ENCODE measurements at regions not wholly inside any gene's neighbourhood (a gene's known extent, or its start where the extent isn't known, plus 50 kb on each side); places are given as distances from the start of the nearest gene placed in this dataset.

DNA sequence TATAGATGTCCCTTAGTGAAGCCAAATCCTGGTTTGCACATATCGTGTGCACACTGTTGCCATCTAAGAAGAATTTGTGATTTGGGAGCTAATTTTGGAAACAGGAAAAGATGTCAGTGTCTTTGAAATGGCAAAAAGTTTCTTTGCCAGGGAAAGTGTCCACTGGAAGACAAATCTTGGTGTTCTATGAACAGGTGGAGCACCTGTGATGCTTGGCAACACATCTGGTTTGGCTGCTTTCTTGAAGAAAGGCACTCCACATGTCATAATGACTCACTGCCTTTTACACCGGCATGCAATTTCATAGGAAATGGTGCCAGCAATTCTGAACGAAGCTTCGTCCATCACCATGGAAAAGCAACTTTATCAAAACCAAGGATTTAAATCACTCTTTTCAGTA is 1040.0 kb upstream of the MAP3K7 start:
- DNase-seq (ENCODE audit: low spot score) = no peak
- in situ Hi-C loops (cut with HindIII; ENCODE audit: low sequenced_read_pairs) = no loop called here

DNA sequence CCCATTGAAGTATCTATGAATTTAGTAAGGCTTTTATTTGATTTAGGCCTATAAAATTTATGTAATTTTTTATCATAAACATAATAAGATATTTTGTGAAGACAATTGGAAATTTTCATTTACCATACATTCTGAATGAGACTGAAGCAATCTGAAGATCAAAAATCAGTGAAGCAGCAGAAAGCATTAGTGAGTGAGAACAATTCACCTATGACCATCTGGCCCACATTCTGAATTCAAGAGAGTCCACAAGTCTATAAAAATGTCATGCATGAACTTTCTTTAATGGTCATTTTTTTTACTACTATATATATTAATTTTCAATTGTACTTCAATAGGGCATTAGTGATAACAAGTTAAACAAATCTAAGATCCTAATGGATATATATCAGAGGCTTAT is 1026.6 kb upstream of the MAP3K7 start:
- in situ Hi-C loops (cut with HindIII; ENCODE audit: low sequenced_read_pairs) = no loop called here
- peak; percentile 87 for DNase-seq (ENCODE audit: low spot score)

DNA sequence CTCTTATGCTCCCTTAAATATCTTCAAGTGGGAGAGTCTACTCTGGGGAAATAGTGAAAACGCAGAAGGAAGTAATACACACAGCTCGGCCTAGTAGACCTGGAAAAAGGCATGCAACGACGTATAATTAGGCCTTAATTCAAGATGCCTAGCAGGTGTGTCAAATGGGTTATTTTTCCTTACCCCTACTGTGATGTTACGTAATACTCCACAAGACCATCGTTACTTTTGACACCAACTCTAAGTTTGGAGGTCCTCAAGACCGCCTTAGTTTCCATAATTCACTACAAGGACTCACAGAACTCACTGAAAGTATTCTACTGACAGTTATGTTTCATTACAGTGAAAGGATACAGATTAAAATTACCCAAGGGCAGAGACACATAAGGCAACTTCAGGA is 1024.3 kb upstream of the MAP3K7 start:
- DNase-seq (ENCODE audit: low spot score) = no peak
- in situ Hi-C loops (cut with HindIII; ENCODE audit: low sequenced_read_pairs) = no loop called here

DNA sequence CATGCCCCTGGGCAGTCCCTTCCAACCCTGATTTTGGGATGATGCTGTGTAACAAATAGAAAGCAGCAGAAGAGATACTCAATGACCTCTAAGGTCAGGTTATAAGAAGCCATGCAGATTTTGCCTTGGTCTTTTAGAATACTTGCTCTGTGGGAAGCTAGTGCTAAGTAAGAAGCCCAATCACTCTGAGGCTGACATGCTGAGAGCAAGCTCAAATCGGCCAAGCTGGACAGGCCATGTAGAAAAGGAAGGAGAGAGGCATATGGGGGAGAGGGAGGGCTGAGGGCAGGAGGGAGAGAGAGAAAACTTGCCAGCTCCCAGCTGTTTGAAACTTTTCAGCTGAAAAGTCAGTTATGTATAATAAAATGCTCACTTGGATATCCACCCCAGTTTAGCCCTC is 1021.6 kb upstream of the MAP3K7 start:
- no peak for DNase-seq (ENCODE audit: low spot score)
- in situ Hi-C loops (cut with HindIII; ENCODE audit: low sequenced_read_pairs) = no loop called here

DNA sequence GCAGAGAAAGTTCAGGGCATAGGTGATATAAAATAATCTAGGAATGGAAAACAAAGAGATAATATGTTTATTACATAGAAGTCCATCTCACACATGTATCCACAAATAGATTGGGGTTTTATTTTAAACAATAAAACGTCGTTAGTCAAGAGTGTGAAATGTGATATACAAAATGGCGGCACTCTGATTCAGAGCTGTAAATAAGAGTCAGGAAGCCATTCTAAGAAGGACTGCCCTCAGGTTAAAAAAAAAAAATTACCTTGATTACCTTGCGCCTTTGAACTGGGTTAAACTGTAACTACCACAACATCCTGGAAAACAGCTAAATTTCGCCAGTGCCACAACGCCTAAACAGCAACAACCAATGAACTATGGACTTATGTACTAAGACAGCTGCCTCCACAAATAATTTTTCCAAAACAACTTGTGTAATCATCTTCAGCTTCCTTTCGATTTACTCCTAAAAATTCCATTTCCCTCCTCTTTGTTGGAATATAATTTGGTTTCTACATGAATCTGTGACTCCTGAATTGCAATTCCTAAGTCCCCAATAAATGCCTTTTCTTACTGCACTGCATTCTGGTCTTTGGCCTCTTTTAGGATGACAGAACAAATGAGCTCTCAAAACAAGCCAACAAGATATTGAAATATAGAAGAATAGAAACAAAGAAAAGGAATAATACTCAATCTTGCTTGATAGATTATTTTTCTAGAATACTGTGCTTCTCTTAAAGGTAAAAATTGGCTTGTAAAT is 1019.5 kb upstream of the MAP3K7 start:
- no peak for DNase-seq (ENCODE audit: low spot score)
- in situ Hi-C loops (cut with HindIII; ENCODE audit: low sequenced_read_pairs) = no loop called here

DNA sequence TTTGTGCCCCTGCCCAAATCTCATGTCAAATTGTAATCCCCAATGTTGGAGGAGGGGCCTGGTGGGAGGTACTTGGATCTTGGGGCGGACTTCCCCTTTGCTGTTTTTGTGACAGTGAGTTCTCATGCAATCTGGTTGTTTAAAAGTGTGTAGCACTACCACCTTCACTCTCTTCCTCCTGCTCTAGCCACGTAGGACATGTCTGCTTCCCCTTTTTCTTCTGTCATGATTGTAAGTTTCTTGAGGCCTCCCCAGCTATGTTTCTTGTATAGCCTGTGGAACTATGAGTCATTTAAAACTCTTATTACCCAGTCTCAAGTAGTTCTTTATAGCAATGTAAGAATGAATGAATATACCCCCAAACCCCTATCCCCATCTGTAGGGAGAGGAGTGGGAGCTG is 1013.7 kb upstream of the MAP3K7 start:
- no peak for DNase-seq (ENCODE audit: low spot score)
- in situ Hi-C loops (cut with HindIII; ENCODE audit: low sequenced_read_pairs) = no loop called here

DNA sequence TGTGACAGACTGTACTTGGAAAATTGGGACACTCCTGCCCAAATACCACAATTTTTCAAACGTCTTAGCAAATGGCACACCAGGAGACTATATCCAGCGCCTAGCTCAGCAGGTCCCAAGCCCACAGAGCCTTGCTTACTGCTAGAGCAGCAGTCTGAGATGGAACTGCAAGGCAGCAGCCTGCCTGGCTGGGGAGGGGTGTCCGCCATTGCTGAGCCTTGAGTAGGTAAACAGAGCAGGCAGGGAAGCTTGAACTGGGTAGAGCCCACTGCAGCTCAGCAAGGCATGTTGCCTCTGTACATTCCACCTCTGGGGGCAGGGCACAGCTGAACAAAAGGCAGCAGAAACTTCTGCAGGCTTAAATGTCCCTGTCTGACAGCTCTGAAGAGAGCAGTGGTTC is 1003.3 kb upstream of the MAP3K7 start:
- DNase-seq (ENCODE audit: low spot score) = no peak
- in situ Hi-C loops (cut with HindIII; ENCODE audit: low sequenced_read_pairs) = no loop called here

DNA sequence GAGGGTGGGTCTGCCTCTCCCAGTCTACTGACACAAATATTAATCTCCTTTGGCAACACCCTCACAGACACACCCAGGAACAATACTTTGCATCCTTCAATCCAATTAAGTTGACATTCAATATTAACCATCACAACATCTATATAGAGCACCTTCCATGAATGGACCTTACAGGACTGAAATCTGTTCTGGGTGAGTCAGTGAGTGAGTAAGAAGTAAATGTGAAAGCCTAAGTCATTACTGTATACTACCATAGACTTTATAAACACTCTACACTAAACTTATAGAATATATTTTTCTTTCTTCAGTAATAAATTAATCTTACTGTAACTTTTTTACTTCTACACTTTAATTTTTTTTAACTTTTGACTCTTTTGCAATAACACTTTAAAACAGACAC is 993.8 kb upstream of the MAP3K7 start:
- in situ Hi-C loops (cut with HindIII; ENCODE audit: low sequenced_read_pairs) = no loop called here

DNA sequence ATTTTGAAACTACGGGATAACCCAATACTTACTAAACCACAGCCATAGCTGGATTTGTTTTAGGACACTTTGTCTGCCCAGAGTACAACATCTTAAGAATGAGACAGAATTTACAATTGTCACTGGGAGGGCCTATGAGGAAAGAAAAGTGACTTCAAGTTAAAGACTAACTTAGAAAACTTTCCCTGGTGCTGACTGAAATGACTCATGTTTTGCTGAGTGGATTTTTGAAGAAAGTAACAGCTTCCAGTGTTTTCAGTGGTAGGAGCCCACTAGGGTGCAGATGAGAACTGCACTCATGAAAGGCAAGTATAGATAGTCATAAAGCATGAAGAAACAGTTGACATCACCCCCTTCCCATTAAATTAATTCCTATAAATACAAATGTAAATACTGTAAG is 988.2 kb upstream of the MAP3K7 start:
- no peak for DNase-seq (ENCODE audit: low spot score)

More for the DNA sequence above, 993.8 kb upstream of the MAP3K7 start:
- DNase-seq (ENCODE audit: low spot score) = no peak

DNA sequence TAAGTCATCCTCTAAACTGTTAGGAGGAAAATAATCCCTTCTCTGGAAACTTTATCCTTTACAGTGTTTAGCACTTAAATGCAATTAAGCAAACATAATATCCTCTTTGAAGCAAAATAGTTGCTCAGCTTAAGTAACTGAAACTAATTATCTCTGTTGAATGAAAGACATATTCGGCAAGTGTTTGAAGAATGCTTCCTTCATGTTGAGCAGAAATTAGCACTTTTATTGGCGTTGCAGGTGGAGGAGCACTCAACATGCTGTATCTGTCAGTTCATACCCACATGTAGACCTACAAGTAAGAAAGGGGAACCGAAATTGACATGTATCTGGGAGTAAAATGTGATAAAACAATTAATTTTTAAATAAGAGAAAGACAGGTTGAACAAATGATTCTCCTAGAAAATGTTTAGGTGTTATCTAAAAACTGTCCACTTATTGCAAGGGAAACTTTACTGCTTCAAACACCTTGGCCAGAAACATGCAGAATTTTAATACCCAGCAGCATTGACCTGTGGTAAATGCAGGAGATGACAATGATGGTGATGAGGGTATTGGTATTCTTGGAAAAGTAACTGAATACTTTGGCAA is 987.0 kb upstream of the MAP3K7 start:
- in situ Hi-C loops (cut with HindIII; ENCODE audit: low sequenced_read_pairs) = no loop called here
- no peak for DNase-seq (ENCODE audit: low spot score)

More for the DNA sequence above, 988.2 kb upstream of the MAP3K7 start:
- in situ Hi-C loops (cut with HindIII; ENCODE audit: low sequenced_read_pairs) = no loop called here

DNA sequence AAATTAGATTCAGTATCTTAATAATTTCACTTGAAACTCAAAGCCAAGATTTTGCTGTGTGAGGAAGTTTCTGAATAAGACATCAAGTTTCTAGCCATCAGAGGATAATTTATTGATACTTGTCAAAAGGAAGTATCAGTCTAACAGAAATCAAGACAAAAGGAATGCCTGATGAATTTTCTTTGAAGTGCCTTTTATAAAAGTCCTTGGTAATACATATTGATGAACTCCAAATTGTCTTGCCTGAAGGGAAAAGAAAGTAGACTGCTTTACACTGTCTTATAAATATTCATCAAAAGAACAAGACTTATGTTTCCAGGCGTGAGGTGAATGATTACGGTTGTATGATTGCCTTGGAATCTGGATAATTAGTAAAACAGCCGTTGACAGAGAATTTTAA is 986.0 kb upstream of the MAP3K7 start:
- in situ Hi-C loops (cut with HindIII; ENCODE audit: low sequenced_read_pairs) = no loop called here
- no peak for DNase-seq (ENCODE audit: low spot score)

DNA sequence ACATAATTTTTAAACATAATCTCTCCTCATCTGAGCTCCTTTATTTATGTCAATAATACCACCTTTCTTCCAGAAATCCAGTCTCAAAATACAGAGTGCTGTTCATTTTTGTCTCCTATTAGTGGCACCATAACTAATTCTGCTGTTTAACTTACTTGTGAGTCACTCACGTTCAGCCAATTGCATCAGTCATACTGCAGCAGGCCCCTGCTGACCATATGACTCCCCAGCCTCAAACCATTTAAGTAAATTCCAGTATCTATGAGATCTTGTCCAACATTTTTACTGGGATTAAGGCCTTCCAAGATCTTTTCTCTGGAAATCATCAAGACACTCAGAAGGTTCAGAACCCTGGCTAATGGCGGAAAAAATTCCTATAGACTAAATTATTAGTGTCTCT is 982.2 kb upstream of the MAP3K7 start:
- no peak for DNase-seq (ENCODE audit: low spot score)
- in situ Hi-C loops (cut with HindIII; ENCODE audit: low sequenced_read_pairs) = no loop called here

DNA sequence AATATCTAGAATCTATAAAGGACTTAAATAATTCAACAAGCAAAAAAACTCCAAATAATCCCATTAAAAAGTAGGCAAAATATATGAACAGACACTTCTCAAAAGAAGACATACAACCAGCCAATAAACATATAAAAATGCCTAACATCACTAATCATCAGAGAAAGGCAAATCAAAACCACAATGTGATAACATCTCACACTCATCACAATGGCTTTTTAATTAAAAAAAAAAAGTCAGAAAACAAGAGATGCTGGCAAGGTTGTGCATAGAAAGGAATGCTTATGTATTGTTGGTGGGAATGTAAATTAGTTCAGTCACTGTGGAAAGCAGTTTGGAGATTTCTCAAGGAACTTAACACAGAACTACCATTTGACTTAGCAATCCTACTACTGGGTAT is 979.6 kb upstream of the MAP3K7 start:
- in situ Hi-C loops (cut with HindIII; ENCODE audit: low sequenced_read_pairs) = no loop called here
- DNase-seq (ENCODE audit: low spot score) = no peak

DNA sequence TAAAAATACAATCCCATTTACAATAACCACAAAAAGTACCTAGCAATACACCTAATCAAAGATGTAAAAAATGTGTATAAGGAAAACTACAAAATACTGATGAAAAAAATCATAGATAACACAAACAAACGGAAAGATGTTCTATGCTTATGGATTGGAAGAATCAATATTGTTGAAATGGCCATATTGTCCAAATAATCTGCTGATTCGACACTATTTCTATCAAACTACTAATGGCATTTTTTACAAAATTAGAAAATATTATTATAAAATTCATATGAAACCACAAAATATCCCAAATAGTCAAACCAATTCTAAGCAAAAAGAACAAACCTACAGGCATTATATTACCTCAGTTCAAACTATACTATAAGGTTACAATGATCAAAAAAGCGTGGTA is 978.3 kb upstream of the MAP3K7 start:
- DNase-seq (ENCODE audit: low spot score) = no peak
- in situ Hi-C loops (cut with HindIII; ENCODE audit: low sequenced_read_pairs) = no loop called here

DNA sequence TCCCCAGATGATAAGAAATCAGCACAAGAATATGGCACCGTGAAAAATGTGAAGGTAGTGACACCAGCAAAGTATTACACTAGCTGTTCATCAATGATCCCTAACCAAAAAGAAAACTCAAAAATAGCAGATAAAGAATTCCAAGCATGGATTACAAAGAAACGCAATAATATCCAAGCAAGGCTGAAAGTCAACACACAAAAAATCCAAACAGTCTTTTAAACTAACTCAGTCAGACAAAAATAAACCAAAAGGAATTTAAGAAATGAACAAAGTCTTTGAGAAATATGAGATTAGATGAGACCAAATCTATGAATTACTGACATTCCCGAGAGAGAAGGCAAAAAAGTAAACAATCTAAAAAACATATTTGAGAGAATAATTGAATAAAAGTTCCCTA is 976.1 kb upstream of the MAP3K7 start:
- in situ Hi-C loops (cut with HindIII; ENCODE audit: low sequenced_read_pairs) = no loop called here
- no peak for DNase-seq (ENCODE audit: low spot score)

DNA sequence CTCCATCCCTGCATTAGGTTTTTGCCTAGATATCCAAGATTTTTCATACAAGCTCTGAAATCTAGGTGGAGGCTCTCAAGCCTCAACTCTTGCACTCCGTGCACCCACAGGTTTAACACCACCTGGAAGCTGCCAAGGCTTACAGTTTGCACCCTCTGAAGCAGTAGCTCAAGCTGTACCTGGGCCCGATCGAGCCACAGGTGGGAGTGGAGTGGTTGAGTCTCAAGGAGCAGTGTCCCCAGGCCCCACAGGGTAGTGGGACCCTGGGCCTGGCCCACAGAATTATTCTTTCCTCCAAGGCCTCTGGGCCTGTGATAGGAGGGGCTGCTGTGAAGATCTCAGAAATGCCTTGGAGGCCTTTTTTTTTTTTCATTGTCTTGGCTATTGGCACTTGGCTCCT is 973.5 kb upstream of the MAP3K7 start:
- in situ Hi-C loops (cut with HindIII; ENCODE audit: low sequenced_read_pairs) = no loop called here
- DNase-seq (ENCODE audit: low spot score) = no peak

DNA sequence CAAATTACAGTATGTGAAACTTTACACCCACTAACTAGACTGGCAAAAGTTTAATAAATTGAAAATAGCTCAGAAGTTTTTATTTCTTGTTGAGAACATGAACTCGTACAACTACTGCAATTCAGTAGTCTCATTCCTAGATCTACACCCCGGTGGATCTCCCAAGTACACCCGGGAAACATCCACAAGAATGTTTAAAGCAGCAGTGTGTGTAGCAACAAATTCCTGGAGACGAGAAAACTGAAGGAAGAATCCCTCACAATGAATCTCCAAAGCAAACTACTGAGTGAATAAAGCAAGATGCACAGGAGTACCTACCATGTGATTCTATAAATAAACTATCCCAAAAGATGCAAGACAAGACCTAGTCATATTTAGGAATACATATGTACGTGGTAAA is 954.0 kb upstream of the MAP3K7 start:
- in situ Hi-C loops (cut with HindIII; ENCODE audit: low sequenced_read_pairs) = no loop called here

DNA sequence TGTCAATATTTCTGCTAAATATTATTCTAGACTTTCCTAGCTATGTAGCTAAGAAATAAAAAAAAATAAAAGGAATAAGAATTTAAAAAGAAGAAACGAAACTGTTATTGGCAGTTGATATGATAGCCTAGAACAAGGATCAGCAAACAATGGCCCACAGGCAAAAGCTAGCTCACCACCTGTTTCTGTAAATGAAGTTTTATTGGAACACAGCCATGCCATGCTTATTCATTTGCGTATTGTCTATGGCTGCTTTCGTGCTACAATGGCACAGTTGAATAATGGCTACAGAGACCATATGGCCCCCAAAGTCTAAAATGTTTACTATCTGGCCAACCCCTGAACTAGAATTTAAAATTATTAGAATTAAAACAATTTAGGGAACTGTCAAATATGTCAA is 952.6 kb upstream of the MAP3K7 start:
- no peak for DNase-seq (ENCODE audit: low spot score)
- in situ Hi-C loops (cut with HindIII; ENCODE audit: low sequenced_read_pairs) = no loop called here

More for the DNA sequence above, 954.0 kb upstream of the MAP3K7 start:
- DNase-seq (ENCODE audit: low spot score) = no peak

DNA sequence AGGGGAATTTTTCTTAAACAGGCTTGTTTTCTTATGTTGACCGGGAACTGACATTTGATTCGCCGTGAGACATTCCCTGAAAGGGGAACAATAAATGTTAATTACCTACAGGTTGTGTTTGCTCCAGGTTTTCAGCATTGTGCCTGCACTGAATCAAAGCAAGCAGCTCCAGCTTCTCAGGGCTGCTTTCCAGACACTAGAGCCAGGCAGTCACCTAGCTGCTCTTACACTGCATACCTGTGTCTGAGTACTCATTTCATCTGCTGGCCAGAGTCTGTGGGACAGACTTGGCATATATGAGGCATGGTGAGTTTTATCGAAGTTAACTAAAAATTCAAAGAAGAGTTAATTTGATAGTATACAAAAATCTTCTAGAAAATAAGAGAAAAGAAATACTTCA is 951.8 kb upstream of the MAP3K7 start:
- in situ Hi-C loops (cut with HindIII; ENCODE audit: low sequenced_read_pairs) = no loop called here
- DNase-seq (ENCODE audit: low spot score) = no peak

DNA sequence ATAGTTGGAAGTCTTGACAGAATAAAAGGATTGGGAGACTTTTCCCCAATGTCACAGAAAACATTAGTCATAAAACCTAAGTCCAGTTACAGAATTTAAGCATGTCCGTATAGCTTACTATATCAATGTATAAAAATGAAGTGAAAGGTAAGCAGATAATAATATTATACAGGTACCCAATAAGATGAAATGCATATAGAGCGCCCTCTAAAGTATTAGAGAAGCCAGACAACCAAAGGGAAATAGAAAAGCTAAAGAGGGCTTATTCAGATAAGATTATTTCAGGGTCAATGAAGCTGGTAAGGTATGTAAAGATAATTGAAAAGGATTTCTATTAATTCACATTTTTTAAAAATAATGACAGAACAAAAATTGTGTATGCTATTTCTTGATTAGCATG is 947.7 kb upstream of the MAP3K7 start:
- in situ Hi-C loops (cut with HindIII; ENCODE audit: low sequenced_read_pairs) = no loop called here
- no peak for DNase-seq (ENCODE audit: low spot score)

DNA sequence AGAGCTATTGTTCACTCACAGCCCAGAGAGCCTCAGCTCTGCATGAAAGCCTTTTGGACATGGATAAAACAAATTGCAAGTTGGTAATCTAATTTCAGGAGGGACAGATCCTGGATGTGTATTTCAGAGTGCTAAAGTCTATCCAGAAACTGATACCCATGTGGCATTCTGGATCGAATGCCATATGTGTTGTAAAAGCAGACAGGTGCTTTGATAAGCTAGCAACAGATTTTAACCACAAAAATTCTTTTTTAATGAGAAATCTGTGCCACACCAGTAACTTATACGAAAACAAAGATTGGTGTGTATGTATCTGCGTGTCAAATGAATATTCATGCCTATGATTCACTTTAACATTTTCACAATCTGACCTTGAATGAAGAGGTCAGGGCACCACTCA is 936.6 kb upstream of the MAP3K7 start:
- DNase-seq (ENCODE audit: low spot score) = no peak
- in situ Hi-C loops (cut with HindIII; ENCODE audit: low sequenced_read_pairs) = no loop called here
